Duodenal mucosa (tissue), 2 donors: ENCODE measurements at regions not wholly inside any gene's neighbourhood (a gene's known extent, or its start where the extent isn't known, plus 50 kb on each side); places are given as distances from the start of the nearest gene placed in this dataset.

ENCODE experiments used
- H3K27ac ChIP-seq: one replicate; pipeline ENCODE4 v1.7.0; 2013; ENCODE audit warnings: low read depth, low read length
- H3K27me3 ChIP-seq, 2 donors: one replicate each; pipeline ENCODE4 v1.7.0; 2013; ENCODE audit warnings: low read length in 2 of 2, control low read depth in 1 of 2; ENCODE audit not compliant: insufficient read depth in 2 of 2, control insufficient read depth in 1 of 2
- H3K36me3 ChIP-seq, 2 donors: one replicate each; pipeline ENCODE4 v1.7.0; 2013; ENCODE audit warnings: low read length in 2 of 2, control low read depth in 1 of 2; ENCODE audit not compliant: insufficient read depth in 2 of 2, control insufficient read depth in 1 of 2
- H3K4me1 ChIP-seq, 2 donors: one replicate each; pipeline ENCODE4 v1.7.0; 2013; ENCODE audit warnings: low read length in 2 of 2, control low read depth in 1 of 2; ENCODE audit not compliant: insufficient read depth in 2 of 2, control insufficient read depth in 1 of 2
- H3K4me3 ChIP-seq, 2 donors: one replicate each; pipeline ENCODE4 v1.7.0; 2013; ENCODE audit warnings: low read length in 2 of 2, low read depth in 1 of 2
- H3K9ac ChIP-seq, 2 donors: one replicate each; pipeline ENCODE4 v1.7.0; 2013; ENCODE audit warnings: low read length in 2 of 2, low read depth in 1 of 2
- H3K9me3 ChIP-seq, 2 donors: one replicate each; pipeline ENCODE4 v1.7.0; 2013; ENCODE audit warnings: low read length in 2 of 2, control low read depth in 1 of 2; ENCODE audit not compliant: control insufficient read depth in 1 of 2

DNA sequence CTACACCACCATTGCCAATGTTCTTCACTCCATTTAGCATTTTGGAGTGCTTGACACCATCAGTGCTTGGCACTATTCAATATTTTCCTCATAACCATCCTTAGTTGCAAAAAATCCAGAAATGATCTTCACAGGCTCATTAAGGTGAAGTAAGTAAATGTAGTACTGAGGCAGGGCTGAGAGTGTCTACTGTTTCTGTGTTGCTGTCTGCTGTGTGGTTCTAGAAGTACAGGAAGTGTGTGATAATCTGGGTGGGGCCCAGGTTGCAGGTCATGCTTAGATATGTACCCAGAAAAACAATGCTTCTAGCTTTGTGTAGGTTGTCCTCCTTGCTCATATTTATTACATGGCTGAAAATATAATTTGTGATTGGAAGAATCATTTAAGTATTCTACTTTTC lies 411.8 kb upstream of the CCDC179 start:
- no peaks in the 10 kb centered on the region for H3K9me3 ChIP-seq
- no peak overlapping the region for H3K9ac ChIP-seq
- H3K36me3 ChIP-seq: no peaks in the 10 kb centered on the region
- H3K27me3 ChIP-seq: no peaks in the 10 kb centered on the region
- no peaks in the 10 kb centered on the region for H3K4me1 ChIP-seq
- H3K4me3 ChIP-seq: no peak overlapping the region
- no peak overlapping the region for H3K27ac ChIP-seq

DNA sequence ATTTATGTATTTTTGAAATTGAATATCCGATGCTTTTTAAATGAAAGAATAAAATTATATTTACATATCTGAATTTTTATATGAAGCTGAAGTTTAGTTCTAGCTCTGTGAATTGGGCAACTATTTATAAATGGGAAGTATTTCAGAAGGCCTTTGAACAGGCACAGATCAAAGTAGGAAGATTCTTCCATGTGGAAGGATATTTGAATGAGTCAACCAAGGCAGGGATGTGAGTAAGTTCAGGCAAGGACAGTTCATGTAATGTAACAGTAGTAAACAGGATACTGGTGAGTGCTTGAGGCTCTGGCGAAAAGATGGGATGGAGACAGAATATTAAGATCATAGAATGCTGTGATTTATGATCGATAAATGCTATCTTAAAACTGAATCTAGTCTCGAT lies 417.8 kb upstream of the CCDC179 start:
- no peaks in the 10 kb centered on the region for H3K9me3 ChIP-seq
- no peaks in the 10 kb centered on the region for H3K36me3 ChIP-seq
- H3K9ac ChIP-seq: no peak overlapping the region
- no peaks in the 10 kb centered on the region for H3K4me1 ChIP-seq
- H3K27ac ChIP-seq: no peak overlapping the region
- H3K27me3 ChIP-seq: no peaks in the 10 kb centered on the region
- H3K4me3 ChIP-seq: no peak overlapping the region

GRCh38 chr11:23280088-23280487 lies 419.8 kb upstream of the CCDC179 start:
- Histone ChIP-seq H3K9ac (no peak overlapping the region), H3K36me3 (no peaks in the 10 kb centered on the region), H3K27me3 (no peaks in the 10 kb centered on the region), H3K4me3 (no peak overlapping the region), H3K9me3 (no peaks in the 10 kb centered on the region), H3K27ac (no peak overlapping the region), H3K4me1 (no peaks in the 10 kb centered on the region)

DNA sequence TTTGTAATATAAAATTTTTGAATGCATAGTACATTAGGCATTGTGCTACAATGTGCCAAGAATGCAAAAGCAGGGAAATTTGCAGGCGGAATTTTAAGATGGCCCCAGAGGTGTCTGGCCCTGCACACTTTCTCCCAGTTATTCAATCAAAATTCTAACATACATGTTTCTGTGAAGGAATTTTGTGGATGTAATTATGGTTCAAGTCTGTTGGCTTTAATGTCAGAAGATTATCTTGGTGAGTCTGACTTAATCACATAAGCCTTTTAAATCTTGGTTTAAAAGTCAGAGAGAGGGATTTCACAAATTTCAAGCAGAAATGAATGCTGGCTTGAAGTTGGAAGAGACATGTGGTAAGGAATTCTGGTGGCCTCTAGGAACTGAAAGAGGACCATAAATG lies 423.4 kb upstream of the CCDC179 start:
- Histone ChIP-seq H3K9ac (no peak overlapping the region), H3K4me3 (no peak overlapping the region), H3K9me3 (no peaks in the 10 kb centered on the region), H3K27me3 (no peaks in the 10 kb centered on the region), H3K4me1 (no peaks in the 10 kb centered on the region), H3K27ac (no peak overlapping the region), H3K36me3 (no peaks in the 10 kb centered on the region)

- H3K27ac ChIP-seq: no peak overlapping the region
- no peaks in the 10 kb centered on the region for H3K27me3 ChIP-seq
- no peaks in the 10 kb centered on the region for H3K36me3 ChIP-seq
- no peak overlapping the region for H3K9ac ChIP-seq
- no peaks in the 10 kb centered on the region for H3K4me1 ChIP-seq
- H3K9me3 ChIP-seq: no peaks in the 10 kb centered on the region
- H3K4me3 ChIP-seq: no peak overlapping the region
Measured at GRCh38 chr11:23284631-23285030, 424.4 kb upstream of the CCDC179 start.

- H3K36me3 ChIP-seq: no peaks in the 10 kb centered on the region
- H3K4me3 ChIP-seq: no peak overlapping the region
- H3K4me1 ChIP-seq: no peaks in the 10 kb centered on the region
- no peak overlapping the region for H3K9ac ChIP-seq
- H3K9me3 ChIP-seq: no peaks in the 10 kb centered on the region
- H3K27ac ChIP-seq: no peak overlapping the region
- no peaks in the 10 kb centered on the region for H3K27me3 ChIP-seq
Measured at GRCh38 chr11:23288003-23288783, 427.9 kb upstream of the CCDC179 start.

GRCh38 chr11:23295241-23295640 lies 435.0 kb upstream of the CCDC179 start:
- Histone ChIP-seq H3K27ac (no peak overlapping the region), H3K27me3 (no peaks in the 10 kb centered on the region), H3K9me3 (no peaks in the 10 kb centered on the region), H3K4me1 (no peaks in the 10 kb centered on the region), H3K9ac (no peak overlapping the region), H3K36me3 (no peaks in the 10 kb centered on the region), H3K4me3 (no peak overlapping the region)

- Histone ChIP-seq H3K9me3 (no peaks in the 10 kb centered on the region), H3K4me3 (no peak overlapping the region), H3K4me1 (no peaks in the 10 kb centered on the region), H3K27ac (no peak overlapping the region), H3K9ac (no peak overlapping the region), H3K36me3 (no peaks in the 10 kb centered on the region), H3K27me3 (no peaks in the 10 kb centered on the region)
Measured at GRCh38 chr11:23308041-23308440, 447.8 kb upstream of the CCDC179 start.

GRCh38 chr11:23310276-23310675 lies 450.0 kb upstream of the CCDC179 start:
- no peak overlapping the region for H3K9ac ChIP-seq
- H3K4me3 ChIP-seq: no peak overlapping the region
- H3K4me1 ChIP-seq: no peaks in the 10 kb centered on the region
- no peaks in the 10 kb centered on the region for H3K36me3 ChIP-seq
- no peaks in the 10 kb centered on the region for H3K27me3 ChIP-seq
- no peak overlapping the region for H3K27ac ChIP-seq
- H3K9me3 ChIP-seq: no peaks in the 10 kb centered on the region

DNA sequence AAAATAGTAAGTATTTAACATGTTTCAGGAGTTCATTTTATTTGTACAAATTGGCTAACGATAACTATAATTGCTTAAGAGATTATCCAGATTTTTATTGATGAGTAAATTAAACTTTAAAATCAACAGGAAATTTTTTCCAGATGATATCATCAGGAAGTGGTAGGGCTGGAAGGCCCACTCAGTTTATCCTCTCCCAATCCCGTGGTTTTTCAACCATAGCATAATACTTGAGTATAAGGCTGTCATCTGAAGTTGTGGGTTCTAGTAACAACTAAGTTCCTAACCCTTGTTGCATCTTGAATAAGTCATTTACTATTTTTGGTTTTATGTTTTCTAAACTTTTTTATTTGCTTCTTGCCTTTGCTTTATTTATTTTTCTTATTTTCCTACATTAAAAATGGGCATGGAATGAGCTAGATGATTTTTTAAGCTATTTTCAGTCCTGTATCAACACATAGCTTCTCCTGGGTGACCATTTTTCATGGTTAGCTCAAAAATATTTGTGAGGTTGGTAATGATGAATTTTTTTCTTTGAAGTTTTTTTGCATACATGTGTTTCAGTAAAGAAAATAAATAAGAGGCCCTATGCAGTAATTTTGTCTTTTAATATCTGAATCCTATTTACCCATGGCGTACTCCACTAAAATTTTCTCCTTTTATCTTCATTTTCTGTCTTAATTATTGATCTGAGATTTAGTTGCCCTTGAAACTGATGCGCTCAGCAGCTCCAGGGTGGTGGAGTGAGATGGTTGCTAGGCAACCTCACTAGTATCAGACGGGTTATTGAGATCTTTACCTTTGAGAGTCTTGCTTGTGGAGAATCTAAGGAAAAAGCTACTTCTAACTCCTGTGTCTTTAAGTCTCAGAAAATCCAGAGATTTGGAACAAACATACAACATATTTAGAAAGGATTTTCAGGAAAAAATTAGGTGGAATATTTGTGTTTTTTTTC lies 452.0 kb upstream of the CCDC179 start:
- Histone ChIP-seq H3K27me3 (no peaks in the 10 kb centered on the region), H3K9ac (no peak overlapping the region), H3K4me3 (no peak overlapping the region), H3K4me1 (no peaks in the 10 kb centered on the region), H3K36me3 (no peaks in the 10 kb centered on the region), H3K9me3 (no peaks in the 10 kb centered on the region), H3K27ac (no peak overlapping the region)
